GM10248 (cell line): ENCODE measurements at regions not wholly inside any gene's neighbourhood (a gene's known extent, or its start where the extent isn't known, plus 50 kb on each side); places are given as distances from the start of the nearest gene placed in this dataset.

Source experiments
- CTCF ChIA-PET: fragments of 300-600 bp; sonication (Branson Sonifier 250); formaldehyde crosslinking; extraction: SDS; loops from one replicate; lab custom pipeline; 2021; ENCODE audit warnings: antibody characterized with exemption; lab: Yijun Ruan, JAX
- POLR2A ChIA-PET: fragments of 350-650 bp; sonication (Branson Sonifier 250); formaldehyde crosslinking; extraction: SDS; loops from one replicate; lab custom pipeline; 2020; ENCODE audit warnings: antibody characterized with exemption; lab: Yijun Ruan, JAX
- DNase-seq: peaks from one replicate; pipeline ENCODE4 v3.0.0; 2012; ENCODE audit errors: extremely low spot score
- TF ChIP-seq, protein P1 (sequence below): IDR thresholded peaks from 2 replicates; pipeline ENCODE4 v1.5.1; 2012; ENCODE audit warnings: mild to moderate bottlenecking, low read depth; ENCODE audit errors: extremely low read depth, missing control alignments, control extremely low read depth

DNA sequence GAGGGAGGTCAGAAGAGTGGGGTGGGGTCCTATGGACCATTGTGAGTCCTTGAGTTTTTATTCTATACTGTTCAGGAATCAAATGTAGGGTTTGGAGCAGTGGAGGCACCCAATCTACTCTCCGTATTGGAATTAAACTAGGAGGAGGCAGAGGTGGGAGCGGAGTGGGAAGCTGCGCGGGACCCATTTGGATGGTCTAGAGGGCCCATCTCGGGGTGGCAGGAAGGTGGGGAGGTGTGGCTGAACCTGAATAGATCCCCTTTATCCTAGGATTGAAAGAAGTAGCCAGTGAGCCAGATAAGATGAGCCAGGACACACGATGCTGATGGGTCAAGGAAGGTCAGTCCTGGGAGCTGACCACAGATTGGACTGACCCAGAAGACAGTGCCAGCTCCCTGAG lies 325.8 kb downstream of the AJAP1 start:
- DNase-seq: no peak
- ChIA-PET POLR2A (no interaction called here), CTCF (no interaction called here)
- TF ChIP-seq, protein P1, sequence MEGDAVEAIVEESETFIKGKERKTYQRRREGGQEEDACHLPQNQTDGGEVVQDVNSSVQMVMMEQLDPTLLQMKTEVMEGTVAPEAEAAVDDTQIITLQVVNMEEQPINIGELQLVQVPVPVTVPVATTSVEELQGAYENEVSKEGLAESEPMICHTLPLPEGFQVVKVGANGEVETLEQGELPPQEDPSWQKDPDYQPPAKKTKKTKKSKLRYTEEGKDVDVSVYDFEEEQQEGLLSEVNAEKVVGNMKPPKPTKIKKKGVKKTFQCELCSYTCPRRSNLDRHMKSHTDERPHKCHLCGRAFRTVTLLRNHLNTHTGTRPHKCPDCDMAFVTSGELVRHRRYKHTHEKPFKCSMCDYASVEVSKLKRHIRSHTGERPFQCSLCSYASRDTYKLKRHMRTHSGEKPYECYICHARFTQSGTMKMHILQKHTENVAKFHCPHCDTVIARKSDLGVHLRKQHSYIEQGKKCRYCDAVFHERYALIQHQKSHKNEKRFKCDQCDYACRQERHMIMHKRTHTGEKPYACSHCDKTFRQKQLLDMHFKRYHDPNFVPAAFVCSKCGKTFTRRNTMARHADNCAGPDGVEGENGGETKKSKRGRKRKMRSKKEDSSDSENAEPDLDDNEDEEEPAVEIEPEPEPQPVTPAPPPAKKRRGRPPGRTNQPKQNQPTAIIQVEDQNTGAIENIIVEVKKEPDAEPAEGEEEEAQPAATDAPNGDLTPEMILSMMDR: no peak

DNA sequence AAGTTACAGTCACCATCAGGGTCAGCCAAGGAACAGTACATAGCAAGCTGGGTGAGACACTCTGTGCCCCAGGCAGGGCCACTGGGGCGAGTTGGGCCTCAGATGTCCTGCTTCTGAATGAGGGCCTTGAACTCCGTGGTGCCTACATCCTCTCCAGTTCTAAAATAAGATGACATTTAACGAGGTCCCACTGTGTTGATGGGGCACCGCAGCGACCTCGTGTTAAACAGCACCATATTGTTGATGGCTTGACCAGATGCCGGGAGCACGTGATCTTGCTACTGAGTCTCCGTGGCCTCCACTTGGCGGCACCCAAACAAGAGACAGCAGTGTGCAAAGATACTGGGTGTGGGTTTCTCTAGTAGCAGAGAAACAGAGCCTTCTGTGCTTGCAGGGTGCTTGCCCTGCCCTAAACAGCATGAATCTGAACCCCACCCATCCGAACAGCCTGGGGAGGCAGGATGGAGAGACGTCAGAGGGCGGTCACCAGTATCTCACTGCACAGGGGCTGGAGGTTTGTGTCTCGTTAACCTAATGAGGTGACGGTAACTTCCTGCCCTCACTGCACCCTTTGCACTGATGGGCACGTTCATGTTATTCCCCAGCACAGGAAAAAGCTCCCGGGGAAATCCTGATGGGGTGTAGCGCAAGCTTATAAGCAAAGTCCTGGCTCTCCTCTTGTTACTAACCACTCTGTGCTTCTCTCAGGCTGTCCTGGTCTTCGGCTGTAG lies 324.4 kb downstream of the AJAP1 start:
- CTCF ChIA-PET: no interaction called here

DNA sequence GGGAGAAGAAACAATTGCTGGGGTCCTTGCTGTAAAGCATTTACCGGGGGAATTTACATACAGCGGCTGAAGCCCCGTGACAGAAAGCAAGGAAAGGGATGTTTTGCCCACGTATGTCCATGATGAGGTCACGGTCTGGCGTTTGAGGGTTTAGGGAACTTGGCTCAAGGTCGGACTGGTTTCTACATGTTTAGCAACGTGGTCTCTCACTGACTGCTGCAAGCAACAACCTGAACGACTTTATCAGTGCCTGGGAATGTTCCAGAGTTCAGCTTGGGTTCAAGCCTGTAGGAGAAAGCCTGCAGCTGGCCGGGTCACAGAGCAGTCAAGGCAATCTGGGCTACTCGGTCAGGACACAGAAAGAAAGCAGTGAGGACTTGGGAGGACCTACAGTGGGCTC lies 323.3 kb downstream of the AJAP1 start:
- TF ChIP-seq, protein P1: no peak
- POLR2A ChIA-PET: no interaction called here
- CTCF ChIA-PET: no interaction called here
- no peak for DNase-seq

More for the DNA sequence above, 324.4 kb downstream of the AJAP1 start:
- TF ChIP-seq, protein P1: no peak
- POLR2A ChIA-PET: no interaction called here
- no peak for DNase-seq

DNA sequence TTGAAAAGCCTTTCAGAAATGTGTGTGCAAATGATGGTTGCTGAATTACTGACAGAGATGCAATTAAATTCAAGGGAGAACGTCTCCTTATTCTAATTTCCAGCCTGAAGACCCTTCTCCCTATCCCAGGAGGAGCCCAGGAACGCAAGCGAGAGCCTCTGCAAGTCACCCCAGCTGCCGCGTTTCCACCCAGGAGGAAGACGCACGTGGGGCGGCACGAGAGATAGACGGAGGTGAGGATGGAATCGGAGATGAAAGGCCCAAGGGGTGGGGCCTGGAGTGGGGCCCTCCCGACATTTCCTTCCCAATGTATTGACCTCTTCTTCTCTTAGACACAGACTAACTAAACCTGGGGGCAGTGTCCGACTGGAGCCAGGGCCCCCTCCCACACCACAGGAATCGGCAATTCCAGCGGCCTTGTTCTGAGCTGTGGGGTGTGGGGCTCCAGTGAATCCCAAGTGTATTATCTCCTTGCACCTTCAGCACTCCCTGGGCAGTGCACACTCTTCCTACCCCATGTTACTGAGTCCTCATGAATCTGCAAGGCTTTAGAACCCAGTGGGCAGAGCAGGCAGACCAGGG lies 322.5 kb downstream of the AJAP1 start:
- CTCF ChIA-PET: interaction anchor here (2.1 kb wide), 1 partner anchor 12 kb away, joined by 5 read pairs; no protein-coding TSS in a partner anchor
- TF ChIP-seq, protein P1: no peak
- POLR2A ChIA-PET: no interaction called here
- DNase-seq: no peak

DNA sequence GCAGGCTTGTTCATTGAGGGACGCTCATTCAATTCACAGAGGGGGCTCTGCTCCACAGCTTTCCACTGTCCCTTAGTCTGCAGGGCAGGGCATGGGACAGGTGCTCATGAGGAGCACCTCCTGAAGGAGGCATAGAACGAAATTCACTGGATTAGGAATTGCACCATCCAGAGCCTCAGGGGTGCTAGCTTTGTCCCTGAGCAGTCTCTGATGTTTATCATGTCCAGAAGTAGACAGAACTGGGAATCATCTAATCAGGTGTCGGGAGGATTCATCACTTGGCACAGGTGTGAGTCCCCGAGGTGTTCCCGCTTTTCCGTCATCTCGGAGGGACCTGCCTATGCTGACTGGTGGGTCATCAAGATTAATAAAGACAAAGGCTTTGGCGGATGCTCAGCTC lies 321.4 kb downstream of the AJAP1 start:
- ChIA-PET CTCF (interaction anchor here (2.1 kb wide), 1 partner anchor 13 kb away, joined by 5 read pairs; no protein-coding TSS in a partner anchor), POLR2A (no interaction called here)
- no peak for DNase-seq
- TF ChIP-seq, protein P1: no peak

DNA sequence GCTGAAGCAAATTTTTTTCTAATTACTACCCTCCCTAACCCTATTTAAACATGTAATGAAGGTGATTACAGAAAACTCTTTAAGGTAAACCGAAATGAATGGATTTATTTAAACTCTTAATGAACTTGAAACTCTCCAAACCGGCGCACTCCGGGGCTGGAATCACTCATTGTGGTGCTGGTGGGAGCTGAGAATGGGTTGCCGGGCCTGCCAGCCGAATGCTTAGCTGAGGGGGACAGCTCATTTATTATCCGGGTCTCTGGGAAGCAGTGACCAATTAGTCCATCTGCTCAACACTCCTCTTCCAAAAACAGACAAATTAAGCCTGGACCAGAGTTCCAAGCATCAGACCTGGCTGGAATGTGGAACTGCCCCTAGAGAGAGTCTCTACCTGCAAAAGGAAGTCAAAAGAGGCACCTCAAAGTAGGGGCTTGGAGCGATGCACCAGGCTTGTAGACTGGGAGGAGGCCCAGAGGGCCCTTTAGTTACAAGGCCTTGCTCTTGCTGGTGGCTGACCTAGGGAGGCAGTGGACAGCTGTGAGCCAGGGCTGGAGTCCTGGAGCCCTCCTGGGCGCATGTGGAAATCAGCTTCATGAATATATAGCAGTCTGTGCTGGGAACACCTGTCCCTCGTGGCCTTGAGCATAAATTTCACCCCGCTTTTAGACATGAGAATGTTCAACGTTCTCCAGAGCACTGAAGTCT lies 320.7 kb downstream of the AJAP1 start:
- DNase-seq: no peak
- CTCF ChIA-PET: interaction anchor here (2.1 kb wide), 1 partner anchor 14 kb away, joined by 5 read pairs; no protein-coding TSS in a partner anchor
- POLR2A ChIA-PET: no interaction called here
- TF ChIP-seq, protein P1: no peak
